ENCODE measurements at regions not wholly inside any gene's neighbourhood (a gene's known extent, or its start where the extent isn't known, plus 50 kb on each side); places are given as distances from the start of the nearest gene placed in this dataset.

DNA sequence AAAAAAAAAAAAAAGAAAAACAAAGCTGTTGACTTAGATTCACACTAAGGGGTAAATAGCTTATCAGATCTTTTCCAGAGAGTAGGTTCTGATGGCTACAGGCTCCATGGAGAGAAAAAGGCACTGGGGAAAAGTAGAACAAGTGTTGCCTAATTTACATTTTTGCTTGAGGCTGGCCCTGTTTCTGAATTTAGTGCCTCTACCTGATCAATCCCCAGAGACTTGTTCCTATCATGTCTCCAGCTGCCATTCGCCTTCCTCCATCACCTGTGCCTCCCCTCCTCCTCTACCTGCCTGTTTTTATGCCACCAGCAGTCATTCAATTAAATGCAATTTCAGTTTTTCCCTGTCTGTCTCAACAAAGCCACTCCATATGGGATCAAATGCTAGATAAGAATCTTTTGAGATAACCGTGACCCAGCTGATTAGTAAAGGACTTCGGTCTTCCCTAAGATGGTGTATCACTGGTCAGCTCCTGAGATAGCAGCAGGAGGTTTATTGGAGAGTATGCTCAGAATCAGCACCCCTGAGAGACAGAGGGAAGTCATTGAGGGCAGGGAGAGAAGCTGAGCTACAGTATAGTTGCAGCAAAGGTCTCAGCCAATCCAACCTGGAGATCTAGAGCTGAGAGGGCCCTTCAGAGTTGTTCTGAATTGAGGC is 88.1 kb upstream of the GADL1 start:
- TF ChIP-seq, protein P1, sequence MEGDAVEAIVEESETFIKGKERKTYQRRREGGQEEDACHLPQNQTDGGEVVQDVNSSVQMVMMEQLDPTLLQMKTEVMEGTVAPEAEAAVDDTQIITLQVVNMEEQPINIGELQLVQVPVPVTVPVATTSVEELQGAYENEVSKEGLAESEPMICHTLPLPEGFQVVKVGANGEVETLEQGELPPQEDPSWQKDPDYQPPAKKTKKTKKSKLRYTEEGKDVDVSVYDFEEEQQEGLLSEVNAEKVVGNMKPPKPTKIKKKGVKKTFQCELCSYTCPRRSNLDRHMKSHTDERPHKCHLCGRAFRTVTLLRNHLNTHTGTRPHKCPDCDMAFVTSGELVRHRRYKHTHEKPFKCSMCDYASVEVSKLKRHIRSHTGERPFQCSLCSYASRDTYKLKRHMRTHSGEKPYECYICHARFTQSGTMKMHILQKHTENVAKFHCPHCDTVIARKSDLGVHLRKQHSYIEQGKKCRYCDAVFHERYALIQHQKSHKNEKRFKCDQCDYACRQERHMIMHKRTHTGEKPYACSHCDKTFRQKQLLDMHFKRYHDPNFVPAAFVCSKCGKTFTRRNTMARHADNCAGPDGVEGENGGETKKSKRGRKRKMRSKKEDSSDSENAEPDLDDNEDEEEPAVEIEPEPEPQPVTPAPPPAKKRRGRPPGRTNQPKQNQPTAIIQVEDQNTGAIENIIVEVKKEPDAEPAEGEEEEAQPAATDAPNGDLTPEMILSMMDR (IDR thresholded peaks at IDR 0.05; ENCODE audit: extremely low read depth in 1 of 2, insufficient read depth in 1 of 2, low read depth in 1 of 2, low read length in 2 of 2), result no peak
- TF ChIP-seq POLR2A (IDR thresholded peaks at IDR 0.05; ENCODE audit: low read depth, low read length) (no peak), POLR2AphosphoS5 (IDR thresholded peaks at IDR 0.05; ENCODE audit: insufficient read depth, low read depth, low read length) (no peak), EZH2 (IDR thresholded peaks at IDR 0.05; ENCODE audit: borderline replicate concordance, low read depth, low read length, severe bottlenecking) (no peak), MYC (IDR thresholded peaks at IDR 0.05; ENCODE audit: low read depth, low read length) (no peak), FOS (IDR thresholded peaks at IDR 0.05; ENCODE audit: borderline replicate concordance, insufficient read depth, low read length) (no peak)

All from endothelial cell of umbilical vein (primary cell).